ENCODE measurements at regions not wholly inside any gene's neighbourhood (a gene's known extent, or its start where the extent isn't known, plus 50 kb on each side); places are given as distances from the start of the nearest gene placed in this dataset.

- Histone ChIP-seq H3K14ac (replicated peaks; ENCODE audit: low read depth, low read length) (no peak overlapping the region), H3K4ac (ENCODE audit: low read depth, low read length) (no peak overlapping the region), H4K8ac (ENCODE audit: low read depth in 2 of 2, low read length in 2 of 2) (no peak overlapping the region), H2BK15ac (ENCODE audit: low read depth, low read length) (no peak overlapping the region), H3K18ac (ENCODE audit: low read depth, low read length) (no peak overlapping the region), H3K56ac (ENCODE audit: extremely low read depth, insufficient read depth, low read length) (no peak overlapping the region), H4K91ac (ENCODE audit: insufficient read depth, low read depth, low read length) (no peak overlapping the region), H2BK20ac (ENCODE audit: low read depth, low read length) (no peak overlapping the region), H3K79me1 (ENCODE audit: low read depth in 1 of 2, low read length in 2 of 2) (no peaks in the 10 kb centered on the region), H3K4me2 (ENCODE audit: low read depth, low read length) (no peak overlapping the region), H2AK9ac (replicated peaks; ENCODE audit: low read depth, low read length, poor library complexity) (no peak overlapping the region), H2AFZ (replicated peaks; ENCODE audit: low read length, poor library complexity) (no peak overlapping the region), H4K5ac (ENCODE audit: low read depth, low read length) (no peak overlapping the region), H3K9ac (ENCODE audit: low read depth, low read length) (no peak overlapping the region), H2AK5ac (ENCODE audit: low read depth, low read length) (no peak overlapping the region), H3K27ac (ENCODE audit: insufficient read depth, low read length) (no peak overlapping the region), H3K4me1 (ENCODE audit: control insufficient read depth, insufficient read depth, low read length) (no peaks in the 10 kb centered on the region), H3K27me3 (ENCODE audit: control insufficient read depth, insufficient read depth, low read length) (no peaks in the 10 kb centered on the region; the same call in 1 of the 2 replicates), H2BK5ac (ENCODE audit: low read depth, low read length, poor library complexity, severe bottlenecking) (no peak overlapping the region), H3K4me3 (ENCODE audit: insufficient read depth, low read depth, low read length) (no peak overlapping the region), H3K36me3 (ENCODE audit: control insufficient read depth, insufficient read depth, low read length) (no peaks in the 10 kb centered on the region), H3K9me3 (ENCODE audit: control insufficient read depth, insufficient read depth, low read length) (no peaks in the 10 kb centered on the region), H3K23ac (ENCODE audit: low read depth, low read length) (no peak overlapping the region), H3K9me1 (ENCODE audit: insufficient read depth, low read length) (no peaks in the 10 kb centered on the region), H2BK120ac (ENCODE audit: low read depth, low read length) (no peak overlapping the region), H4K20me1 (ENCODE audit: insufficient read depth, low read length) (no peaks in the 10 kb centered on the region)
- TF ChIP-seq SMC3 (IDR thresholded peaks at IDR 0.05; ENCODE audit: low read depth, low read length), result no peak
- TF ChIP-seq RAD21 (IDR thresholded peaks at IDR 0.05; ENCODE audit: low read length), result no peak
- no peak for TF ChIP-seq POLR2A (IDR thresholded peaks at IDR 0.05; ENCODE audit: low read depth, low read length)
- no peak for TF ChIP-seq CEBPB (IDR thresholded peaks at IDR 0.05; ENCODE audit: low read depth, low read length)
- TF ChIP-seq RCOR1 (IDR thresholded peaks at IDR 0.05; ENCODE audit: insufficient replicate concordance, low read length), result no peak
- TF ChIP-seq MAZ (IDR thresholded peaks at IDR 0.05; ENCODE audit: borderline replicate concordance, low read depth, low read length), result no peak
- TF ChIP-seq FOS (IDR thresholded peaks at IDR 0.05; ENCODE audit: low read depth, low read length), result no peak
- ChIA-PET CTCF (interaction anchor here (0.6 kb wide), 1 partner anchor 104 kb away, joined by 3 read pairs; no protein-coding TSS in a partner anchor), POLR2A (ENCODE audit: unreplicated experiment) (no interaction called here)
- intact Hi-C loops (cut with micrococcal nuclease), result no loop called here
- no TSS peak for BruUV-seq (replicated peaks)
- DNase-seq (no peak), ATAC-seq (ENCODE audit: low read depth) (no peak)
- in situ Hi-C loops (cut with MboI; ENCODE audit: low sequenced_read_pairs), result no loop called here
- WGBS, 2 experiments (ENCODE audit: extremely low coverage in 2 of 2, insufficient read length in 1 of 2), result no CpG with 5 or more reads among the region's 5 CpGs
- dilution Hi-C loops (cut with HindIII; ENCODE audit: low sequenced_read_pairs, unreplicated experiment), result no loop called here
Observed at GRCh38 chr5:109951758-109952157, 262.0 kb downstream of the MAN2A1 start.

All from IMR-90 (cell line).